GM08714 (cell line): ENCODE measurements at regions not wholly inside any gene's neighbourhood (a gene's known extent, or its start where the extent isn't known, plus 50 kb on each side); places are given as distances from the start of the nearest gene placed in this dataset.

ENCODE experiments used
- H3K4me3 ChIP-seq: fragments of 200-500 bp; sonication (Bioruptor generic); 2 replicates; pipeline ENCODE4 v1.5.1; 2014; ENCODE audit warnings: mild to moderate bottlenecking, low read length, inconsistent platforms
- ZNF274 ChIP-seq: IDR thresholded peaks from 2 replicates; pipeline ENCODE4 v1.6.1; 2012; ENCODE audit warnings: mild to moderate bottlenecking, low read depth, low read length

GRCh38 chr18:47606526-47606925, 323.9 kb downstream of the SMAD2 start:
- no peak for TF ChIP-seq ZNF274
- no peak overlapping the region for H3K4me3 ChIP-seq

DNA sequence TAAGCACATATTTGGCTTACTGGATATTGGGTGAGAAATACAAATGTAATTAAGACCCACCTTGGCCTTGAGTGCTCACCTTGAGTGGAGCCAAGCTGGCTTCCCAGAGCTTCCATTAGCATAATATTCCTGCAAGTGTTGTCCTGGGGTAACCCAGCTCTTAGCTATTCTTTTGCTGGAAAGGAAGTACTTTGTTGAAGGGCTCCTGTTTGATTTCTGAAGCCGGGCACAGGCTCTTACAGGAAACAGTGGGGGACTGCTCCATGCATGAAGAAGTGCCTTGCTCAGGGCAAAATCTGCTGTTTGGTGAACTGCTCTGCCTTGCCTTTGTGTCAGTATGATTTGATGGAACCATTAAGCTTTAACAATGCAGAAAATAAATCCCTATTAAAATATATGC, 325.4 kb downstream of the SMAD2 start:
- no peak overlapping the region for H3K4me3 ChIP-seq
- no peak for TF ChIP-seq ZNF274

GRCh38 chr18:47604021-47604420, 326.4 kb downstream of the SMAD2 start:
- TF ChIP-seq ZNF274, result no peak
- no peak overlapping the region for H3K4me3 ChIP-seq

GRCh38 chr18:47603158-47603557, 327.3 kb downstream of the SMAD2 start:
- H3K4me3 ChIP-seq, result no peak overlapping the region
- TF ChIP-seq ZNF274, result no peak

DNA sequence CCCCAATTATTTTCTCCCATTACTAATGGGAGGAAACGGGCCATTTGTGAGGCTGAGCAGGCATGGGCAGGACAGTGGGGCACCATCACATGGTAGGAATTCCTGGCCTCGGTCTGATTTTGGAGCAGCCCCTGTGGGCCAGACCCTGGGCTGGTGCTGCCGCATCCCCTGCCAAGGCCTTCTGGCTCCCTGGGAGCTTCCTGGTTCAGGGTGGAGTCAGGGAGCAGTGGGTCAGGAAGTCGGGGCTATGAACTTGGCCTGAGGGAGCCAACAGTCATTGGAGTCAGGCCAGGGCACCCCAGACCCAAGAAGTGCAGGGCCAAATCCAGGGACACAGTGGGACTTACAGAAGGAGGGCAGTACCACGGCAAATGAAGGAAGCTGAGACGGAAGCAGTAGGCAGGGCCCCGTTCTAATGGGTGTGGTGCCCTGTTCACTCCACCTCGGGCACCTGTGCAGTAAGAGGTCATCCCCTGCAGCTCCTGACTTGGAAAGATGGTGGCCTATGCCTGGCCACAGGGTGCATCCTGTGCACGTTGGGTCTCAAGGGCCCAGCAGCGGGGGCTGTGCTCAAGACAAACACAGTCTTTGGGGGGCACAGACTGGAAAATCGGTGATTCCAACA, 328.1 kb downstream of the SMAD2 start:
- no peak for TF ChIP-seq ZNF274

GRCh38 chr18:47601581-47602272, 328.7 kb downstream of the SMAD2 start:
- TF ChIP-seq ZNF274, result no peak
- H3K4me3 ChIP-seq, result no peak overlapping the region

More for the DNA sequence above, 328.1 kb downstream of the SMAD2 start:
- H3K4me3 ChIP-seq, result no peak overlapping the region

DNA sequence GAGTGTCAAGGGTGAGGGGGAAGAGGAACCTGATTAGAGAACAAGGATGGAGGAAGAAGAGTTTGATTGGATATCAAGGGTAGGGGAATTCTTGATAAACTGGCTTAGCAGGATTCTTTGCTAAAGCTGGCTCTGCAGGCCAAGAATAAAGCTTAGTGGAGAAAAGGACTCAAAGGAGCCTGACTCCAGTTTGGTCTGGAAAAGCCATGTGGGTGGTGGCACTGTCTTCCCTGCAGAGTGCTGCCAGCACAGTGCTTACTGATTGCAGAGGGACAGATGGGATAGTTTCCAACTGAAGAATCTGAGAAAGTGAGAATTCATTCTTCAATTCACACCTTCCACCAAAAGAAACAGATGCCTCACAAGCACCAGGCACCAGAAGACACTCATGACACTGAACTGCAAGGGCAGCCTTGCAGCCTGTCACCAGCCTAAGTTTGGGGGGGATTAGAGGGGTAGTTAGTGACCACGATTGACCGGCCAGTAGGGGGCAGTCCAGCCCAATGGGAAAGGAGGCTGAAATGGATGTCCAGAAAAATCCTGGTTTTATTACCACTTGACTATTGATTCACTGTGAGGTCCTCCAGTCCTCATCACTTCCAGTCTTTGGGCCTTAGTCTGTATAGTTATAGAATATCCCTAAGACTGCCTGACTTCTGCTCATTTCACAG, 334.5 kb downstream of the SMAD2 start:
- no peak overlapping the region for H3K4me3 ChIP-seq
- TF ChIP-seq ZNF274, result no peak

GRCh38 chr18:47594621-47595086, 335.8 kb downstream of the SMAD2 start:
- no peak for TF ChIP-seq ZNF274
- H3K4me3 ChIP-seq, result no peak overlapping the region

DNA sequence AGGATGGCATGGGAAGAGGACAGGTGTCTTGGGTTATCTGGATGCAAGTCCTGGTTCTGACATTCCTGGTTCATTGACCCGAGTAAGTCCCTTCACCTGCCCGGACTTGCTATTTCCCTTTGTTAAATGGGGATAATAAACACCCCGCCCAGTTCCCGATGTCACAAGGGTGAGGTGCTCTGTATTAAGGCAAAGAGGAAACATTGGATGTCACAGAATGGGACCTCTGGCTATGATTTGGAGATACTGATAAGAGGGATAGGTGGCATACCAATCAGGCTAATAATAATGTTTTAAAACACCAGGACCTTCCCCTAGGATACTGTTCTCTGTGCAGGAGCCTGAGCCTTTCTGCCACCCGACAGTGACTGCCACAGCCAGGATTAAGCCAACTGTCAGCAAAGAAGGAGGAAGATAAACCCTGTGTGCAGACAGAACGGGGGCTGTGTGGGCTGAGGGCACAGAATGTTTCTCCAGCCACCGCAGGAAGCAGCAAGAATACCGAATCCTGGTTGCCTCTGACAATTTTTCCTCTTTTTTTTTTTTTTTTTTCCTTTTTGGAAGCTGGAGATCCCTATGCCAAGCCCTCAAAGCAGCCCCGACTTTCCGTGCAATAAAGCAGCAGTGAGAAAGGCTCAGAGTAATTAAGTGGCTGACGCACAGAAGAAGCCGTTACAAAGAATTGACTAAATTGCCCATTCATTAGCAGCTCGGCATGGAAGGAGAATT, 336.6 kb downstream of the SMAD2 start:
- TF ChIP-seq ZNF274, result no peak
- no peak overlapping the region for H3K4me3 ChIP-seq

- TF ChIP-seq ZNF274, result no peak
Observed at GRCh38 chr18:47591429-47591828, 339.0 kb downstream of the SMAD2 start.

GRCh38 chr18:47587587-47587986, 336.1 kb upstream of the SKOR2 start:
- no peak for TF ChIP-seq ZNF274
- no peak overlapping the region for H3K4me3 ChIP-seq

More at GRCh38 chr18:47591429-47591828, 339.0 kb downstream of the SMAD2 start:
- H3K4me3 ChIP-seq, result no peak overlapping the region

GRCh38 chr18:47586418-47587070, 335.1 kb upstream of the SKOR2 start:
- no peak for TF ChIP-seq ZNF274
- no peak overlapping the region for H3K4me3 ChIP-seq

GRCh38 chr18:47585914-47586313, 334.5 kb upstream of the SKOR2 start:
- no peak overlapping the region for H3K4me3 ChIP-seq
- no peak for TF ChIP-seq ZNF274

- no peak for TF ChIP-seq ZNF274
- no peak overlapping the region for H3K4me3 ChIP-seq
Observed at GRCh38 chr18:47585136-47585535, 333.7 kb upstream of the SKOR2 start.
